Uterus (tissue), 2 donors: ENCODE measurements at regions not wholly inside any gene's neighbourhood (a gene's known extent, or its start where the extent isn't known, plus 50 kb on each side); places are given as distances from the start of the nearest gene placed in this dataset.

Source experiments
- CTCF ChIP-seq, 4 experiments: fragments of 200-600 bp in 2 of 4; fragments of 450-650 bp in 2 of 4; sonication (generic) in 2 of 4; IDR thresholded peaks; one replicate each; pipeline ENCODE4 v1.5.1; 2016 to 2019; ENCODE audit warnings: antibody characterized with exemption in 4 of 4, mild to moderate bottlenecking in 2 of 4, moderate library complexity in 1 of 4
- POLR2A ChIP-seq, 2 donors: fragments of 450-650 bp; IDR thresholded peaks; one replicate each; pipeline ENCODE4 v1.6.1; 2016; ENCODE audit warnings: antibody characterized with exemption in 2 of 2, mild to moderate bottlenecking in 1 of 2, moderate library complexity in 1 of 2

- TF ChIP-seq CTCF (IDR thresholded peaks at IDR 0.05) (no peak), POLR2A (IDR thresholded peaks at IDR 0.05) (no peak)
Measured at GRCh38 chr2:128925631-128926030, 607.0 kb upstream of the HS6ST1 start.
